IMR-90 (cell line): ENCODE measurements at regions not wholly inside any gene's neighbourhood (a gene's known extent, or its start where the extent isn't known, plus 50 kb on each side); places are given as distances from the start of the nearest gene placed in this dataset.
"Not testable (repeated sequence)": the region's sequence is repeated elsewhere in the genome, so short reads cannot be mapped to it uniquely, and the experiment has no call there.

Experiments
- ATAC-seq: fragments of 200-7000 bp; cut with Tn5 transposase; 2 replicates; pipeline ENCODE4 v1.9.1; 2020; ENCODE audit warnings: low read depth, mild to moderate bottlenecking, moderate library complexity
- BruUV-seq: library from RNA; stranded (reverse); fragments of 400-500 nt; replicated peaks from 2 replicates; lab custom pipeline; 2021; lab: Mats Ljungman, UMichigan
- CTCF ChIA-PET: fragments of 300-600 bp; formaldehyde crosslinking; extraction: SDS; loops from one replicate; lab custom pipeline; 2021; ENCODE audit warnings: antibody characterized with exemption; lab: Yijun Ruan, JAX
- POLR2A ChIA-PET: fragments of 300-600 bp; sonication (Branson Sonifier 250); formaldehyde crosslinking; loops from one replicate; lab custom pipeline; 2022; ENCODE audit warnings: antibody characterized with exemption; ENCODE audit not compliant: unreplicated experiment; lab: Charles Lee
- DNase-seq: peaks from one replicate; pipeline ENCODE4 v3.0.0; 2013
- H2AFZ ChIP-seq: replicated peaks from 2 replicates; pipeline ENCODE3; 2013; ENCODE audit warnings: low read length, mild to moderate bottlenecking; ENCODE audit not compliant: poor library complexity
- H2AK5ac ChIP-seq: 2 replicates; pipeline ENCODE4 v1.6.1; 2013; ENCODE audit warnings: low read depth, low read length, inconsistent platforms
- H2AK9ac ChIP-seq: replicated peaks from 2 replicates; pipeline ENCODE3; 2013; ENCODE audit warnings: mild to moderate bottlenecking, low read depth, low read length, moderate library complexity; ENCODE audit not compliant: poor library complexity
- H2BK120ac ChIP-seq: 2 replicates; pipeline ENCODE4 v1.6.1; 2013; ENCODE audit warnings: low read depth, low read length, inconsistent platforms
- H2BK15ac ChIP-seq: 3 replicates; pipeline ENCODE4 v1.6.1; 2013; ENCODE audit warnings: low read depth, low read length, inconsistent platforms
- H2BK20ac ChIP-seq: 2 replicates; pipeline ENCODE4 v1.6.1; 2013; ENCODE audit warnings: low read depth, mild to moderate bottlenecking, inconsistent platforms, low read length, moderate library complexity
- H2BK5ac ChIP-seq: 2 replicates; pipeline ENCODE4 v1.6.1; 2013; ENCODE audit warnings: mild to moderate bottlenecking, low read depth, low read length, inconsistent platforms; ENCODE audit not compliant: poor library complexity, severe bottlenecking
- H3K14ac ChIP-seq: replicated peaks from 2 replicates; pipeline ENCODE4 v1.6.1; 2013; ENCODE audit warnings: low read depth, low read length, inconsistent platforms
- H3K18ac ChIP-seq: 2 replicates; pipeline ENCODE4 v1.6.1; 2013; ENCODE audit warnings: low read depth, low read length, control low read depth
- H3K23ac ChIP-seq: 2 replicates; pipeline ENCODE4 v1.6.1; 2013; ENCODE audit warnings: low read depth, low read length, inconsistent platforms
- H3K27ac ChIP-seq: 2 replicates; pipeline ENCODE4 v1.5.1; 2013; ENCODE audit warnings: mild to moderate bottlenecking, control low read depth, low read length; ENCODE audit not compliant: insufficient read depth
- H3K27me3 ChIP-seq: 2 replicates; pipeline ENCODE4 v1.6.1; 2013; ENCODE audit warnings: low read length; ENCODE audit not compliant: control insufficient read depth, insufficient read depth
- H3K36me3 ChIP-seq: 2 replicates; pipeline ENCODE4 v1.6.1; 2013; ENCODE audit warnings: low read length, mixed read lengths; ENCODE audit not compliant: control insufficient read depth, insufficient read depth
- H3K4ac ChIP-seq: 2 replicates; pipeline ENCODE4 v1.6.1; 2013; ENCODE audit warnings: low read depth, low read length, inconsistent platforms
- H3K4me1 ChIP-seq: 2 replicates; pipeline ENCODE4 v1.6.1; 2013; ENCODE audit warnings: low read length, mixed read lengths; ENCODE audit not compliant: control insufficient read depth, insufficient read depth
- H3K4me2 ChIP-seq: 2 replicates; pipeline ENCODE4 v1.6.1; 2013; ENCODE audit warnings: low read depth, mild to moderate bottlenecking, control low read depth, low read length, moderate library complexity
- H3K4me3 ChIP-seq: 2 replicates; pipeline ENCODE4 v1.5.1; 2013; ENCODE audit warnings: low read depth, mild to moderate bottlenecking, control low read depth, low read length, moderate library complexity; ENCODE audit not compliant: insufficient read depth
- H3K56ac ChIP-seq: 2 replicates; pipeline ENCODE4 v1.6.1; 2013; ENCODE audit warnings: low read length, inconsistent platforms; ENCODE audit not compliant: insufficient read depth; ENCODE audit errors: extremely low read depth
- H3K79me1 ChIP-seq, 2 experiments: 2 replicates each; pipeline ENCODE4 v1.6.1; 2013; ENCODE audit warnings: low read length in 2 of 2, inconsistent platforms in 1 of 2, low read depth in 1 of 2
- H3K9ac ChIP-seq: 2 replicates; pipeline ENCODE4 v1.6.1; 2013; ENCODE audit warnings: low read depth, low read length, control low read depth
- H3K9me1 ChIP-seq: 2 replicates; pipeline ENCODE4 v1.6.1; 2013; ENCODE audit warnings: low read length, inconsistent platforms; ENCODE audit not compliant: insufficient read depth
- H3K9me3 ChIP-seq: 2 replicates; pipeline ENCODE4 v1.6.1; 2013; ENCODE audit warnings: low read length; ENCODE audit not compliant: control insufficient read depth, insufficient read depth
- H4K20me1 ChIP-seq: 2 replicates; pipeline ENCODE4 v1.6.1; 2013; ENCODE audit warnings: low read length, inconsistent platforms; ENCODE audit not compliant: insufficient read depth
- H4K5ac ChIP-seq: 2 replicates; pipeline ENCODE4 v1.6.1; 2013; ENCODE audit warnings: mild to moderate bottlenecking, low read depth, low read length, control low read depth
- H4K8ac ChIP-seq, 2 experiments: 2 replicates each; pipeline ENCODE4 v1.6.1; 2013; ENCODE audit warnings: low read depth in 2 of 2, low read length in 2 of 2, control low read depth in 1 of 2, inconsistent platforms in 1 of 2
- H4K91ac ChIP-seq: 2 replicates; pipeline ENCODE4 v1.6.1; 2013; ENCODE audit warnings: low read depth, low read length, inconsistent platforms; ENCODE audit not compliant: insufficient read depth
- BHLHE40 ChIP-seq: fragments of 150-350 bp; IDR thresholded peaks from 2 replicates; pipeline ENCODE4 v1.6.1; 2016; ENCODE audit warnings: mild to moderate bottlenecking, low read depth, low read length
- POLR2A ChIP-seq: IDR thresholded peaks from 2 replicates; pipeline ENCODE4 v1.6.1; 2012; ENCODE audit warnings: mild to moderate bottlenecking, low read depth, low read length
- SMC3 ChIP-seq: fragments of 150-350 bp; IDR thresholded peaks from 2 replicates; pipeline ENCODE4 v1.6.1; 2016; ENCODE audit warnings: low read depth, mild to moderate bottlenecking, antibody characterized with exemption, low read length, moderate library complexity
- WGBS, 2 experiments: methylation state at CpG; one replicate each; pipeline versions ENCODE4 v1.1.5 to v1.1.7; 2013; ENCODE audit warnings: missing lambda C conversion rate in 2 of 2; ENCODE audit not compliant: insufficient read length in 1 of 2; ENCODE audit errors: extremely low coverage in 2 of 2; 5-methylcytosine and 5-hydroxymethylcytosine counted together
- dilution Hi-C: fragments of 300-500 bp; cut with HindIII; formaldehyde crosslinking; loops from one replicate; pipeline ENCODE4 v1.14.3; 2018; ENCODE audit warnings: low sequenced_read_pairs; ENCODE audit not compliant: unreplicated experiment
- in situ Hi-C: fragments of 300-500 bp; cut with MboI; formaldehyde crosslinking; loops from 3 replicates; pipeline ENCODE4 v1.14.3; 2019; ENCODE audit warnings: low sequenced_read_pairs, inconsistent platforms, mixed read lengths
- intact Hi-C: fragments of 100-400 bp; cut with micrococcal nuclease; formaldehyde crosslinking; loops from 2 replicates; pipeline ENCODE4 v1.10.0; 2022

- H2BK120ac ChIP-seq = peak overlapping the region; percentile 64
- peak overlapping the region; percentile 50 to 59; a peak in 3 of 4 replicates for H4K8ac ChIP-seq
- no peak for DNase-seq
- peak overlapping the region; percentile 83 for H3K4ac ChIP-seq
- H4K20me1 ChIP-seq = no peaks in the 10 kb centered on the region
- no peak overlapping the region for H2AFZ ChIP-seq
- ATAC-seq = no peak
- no peak for TF ChIP-seq BHLHE40
- no peak for TF ChIP-seq POLR2A
- no peak for TF ChIP-seq SMC3
- H2AK9ac ChIP-seq = no peak overlapping the region
- dilution Hi-C loops (no loop called here), in situ Hi-C loops (loop anchor here (5.0 kb wide), 1 partner anchor 344 kb away; no protein-coding TSS in a partner anchor), intact Hi-C loops (loop anchor here (10.0 kb wide), 1 partner anchor 182 kb away; no protein-coding TSS in a partner anchor)
- CTCF ChIA-PET = no interaction called here
- no peak overlapping the region for H3K9ac ChIP-seq
- H3K9me3 ChIP-seq = no peaks in the 10 kb centered on the region
- H3K4me3 ChIP-seq = no peak overlapping the region
- 69% methylated on average over 2 of the region's 3 CpGs; no CpG with 5 or more reads in 1 of the 2 experiments for WGBS, 2 experiments
- H2BK5ac ChIP-seq = no peak overlapping the region
- H3K4me1 ChIP-seq = peaks cover 13% of the 10 kb centered on the region
- H3K18ac ChIP-seq = no peak overlapping the region
- H3K4me2 ChIP-seq = no peak overlapping the region
- peaks cover 0 to 4% of the 10 kb centered on the region in 2 experiments; a peak in 3 of 4 replicates for H3K79me1 ChIP-seq
- H2BK15ac ChIP-seq = peak overlapping the region; percentile 97
- POLR2A ChIA-PET = no interaction called here
- 0 out of 2 replicates have a peak overlapping the region, but pooled peaks have one; percentile 7 for H3K14ac ChIP-seq
- H4K91ac ChIP-seq = peak overlapping the region; percentile 51
- H2BK20ac ChIP-seq = peak overlapping the region; percentile 88
- no peaks in the 10 kb centered on the region for H3K36me3 ChIP-seq
- H3K27me3 ChIP-seq = no peaks in the 10 kb centered on the region
- peak overlapping the region; percentile 82 for H2AK5ac ChIP-seq
- no peak overlapping the region for H3K23ac ChIP-seq
- no peak overlapping the region for H3K27ac ChIP-seq
- H4K5ac ChIP-seq = peak overlapping the region; percentile 12; the same call in 1 of the 2 replicates
- BruUV-seq = no TSS peak
- H3K9me1 ChIP-seq = peaks cover 5% of the 10 kb centered on the region; the same call in 1 of the 2 replicates
- no peak overlapping the region for H3K56ac ChIP-seq
These were observed 76.8 kb upstream of the ZNF281 start for GRCh38 chr1:200486634-200487033.

DNA sequence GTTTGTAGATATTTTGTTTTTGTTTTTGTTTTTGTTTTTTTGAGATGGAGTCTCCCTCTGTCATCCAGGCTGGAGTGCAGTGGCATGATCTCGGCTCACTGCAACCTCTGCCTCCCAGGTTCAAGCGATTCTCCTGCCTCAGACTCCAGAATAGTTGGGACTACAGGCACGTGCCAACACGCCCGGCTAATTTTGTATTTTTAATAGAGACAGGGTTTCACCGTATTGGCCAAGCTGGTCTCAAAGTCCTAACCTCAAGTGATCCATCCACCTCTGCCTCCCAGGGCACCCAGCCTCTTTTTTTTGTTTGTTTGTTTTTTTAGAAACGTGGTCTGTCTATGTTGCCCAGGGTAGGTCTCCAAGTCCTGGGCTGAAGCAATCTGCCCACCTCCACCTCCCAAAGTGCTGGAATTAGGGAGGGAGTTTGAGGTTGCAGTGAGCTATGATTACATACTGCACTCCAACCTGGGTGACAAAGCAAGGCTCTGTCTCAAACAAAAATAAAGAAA is 74.7 kb upstream of the ZNF281 start:
- BruUV-seq, H3K79me1 ChIP-seq, H3K9me1 ChIP-seq, H3K27me3 ChIP-seq, H2BK5ac ChIP-seq, H3K4me2 ChIP-seq, dilution Hi-C loops, ATAC-seq, in situ Hi-C loops, H3K56ac ChIP-seq, H3K4me3 ChIP-seq, H4K20me1 ChIP-seq, H3K23ac ChIP-seq, H3K36me3 ChIP-seq, H2AFZ ChIP-seq, H2AK9ac ChIP-seq, H3K9me3 ChIP-seq, H3K9ac ChIP-seq, H3K27ac ChIP-seq, POLR2A ChIA-PET, DNase-seq: not testable (repeated sequence)
- Histone ChIP-seq H4K8ac (peak overlapping the region; percentile 22 to 52; a peak in 3 of 4 replicates), H3K14ac (peak overlapping the region; percentile 38; the same call in 1 of the 2 replicates), H3K4me1 (peaks cover 15% of the 10 kb centered on the region), H2BK20ac (peak overlapping the region; percentile 67; the same call in 1 of the 2 replicates), H2BK120ac (peak overlapping the region; percentile 42; the same call in 1 of the 2 replicates), H4K91ac (peak overlapping the region; percentile 62; the same call in 1 of the 2 replicates), H2AK5ac (peak overlapping the region; percentile 79), H2BK15ac (peak overlapping the region; percentile 66; the same call in 2 of the 3 replicates), H4K5ac (peak overlapping the region; percentile 9; the same call in 1 of the 2 replicates), H3K4ac (peak overlapping the region; percentile 44; the same call in 1 of the 2 replicates), H3K18ac (peak overlapping the region; percentile 13; the same call in 1 of the 2 replicates)
- WGBS, 2 experiments = no CpG with 5 or more reads among the region's 7 CpGs
- CTCF ChIA-PET = interaction anchor here (1.2 kb wide), 1 partner anchor 194 kb away, joined by 3 read pairs; no protein-coding TSS in a partner anchor
- intact Hi-C loops = loop anchor here (10.0 kb wide), 1 partner anchor 180 kb away; no protein-coding TSS in a partner anchor
